Ishikawa (cell line): ENCODE measurements at regions not wholly inside any gene's neighbourhood (a gene's known extent, or its start where the extent isn't known, plus 50 kb on each side); places are given as distances from the start of the nearest gene placed in this dataset.

Experiments used
- CEBPB ChIP-seq: IDR thresholded peaks from 2 replicates; pipeline ENCODE4 v1.6.1; 2012
- CREB1 ChIP-seq: IDR thresholded peaks from 2 replicates; pipeline ENCODE4 v1.6.1; 2012; ENCODE audit warnings: low read depth
- EGR1 ChIP-seq: IDR thresholded peaks from 2 replicates; pipeline ENCODE4 v1.6.1; 2012
- EP300 ChIP-seq: IDR thresholded peaks from 2 replicates; pipeline ENCODE4 v1.6.1; 2012; ENCODE audit warnings: borderline replicate concordance
- FOXM1 ChIP-seq: IDR thresholded peaks from 2 replicates; pipeline ENCODE4 v1.6.1; 2012; ENCODE audit warnings: low read depth, borderline replicate concordance
- MAX ChIP-seq: IDR thresholded peaks from 2 replicates; pipeline ENCODE4 v1.6.1; 2012
- NFIC ChIP-seq: IDR thresholded peaks from 2 replicates; pipeline ENCODE4 v1.6.1; 2012
- RAD21 ChIP-seq: IDR thresholded peaks from 2 replicates; pipeline ENCODE4 v1.6.1; 2012; ENCODE audit warnings: low read depth
- REST ChIP-seq: IDR thresholded peaks from 2 replicates; pipeline ENCODE4 v1.6.1; 2012; ENCODE audit warnings: low read depth, mild to moderate bottlenecking
- TAF1 ChIP-seq: IDR thresholded peaks from 2 replicates; pipeline ENCODE4 v1.6.1; 2012; ENCODE audit warnings: low read depth, mild to moderate bottlenecking
- TCF12 ChIP-seq: IDR thresholded peaks from 2 replicates; pipeline ENCODE4 v1.6.1; 2012; ENCODE audit warnings: low read depth
- TEAD4 ChIP-seq: IDR thresholded peaks from 2 replicates; pipeline ENCODE4 v1.6.1; 2012
- USF1 ChIP-seq: IDR thresholded peaks from 2 replicates; pipeline ENCODE4 v1.6.1; 2012
- YY1 ChIP-seq: IDR thresholded peaks from 2 replicates; pipeline ENCODE4 v1.6.1; 2012; ENCODE audit warnings: low read depth
- ZBTB7A ChIP-seq: IDR thresholded peaks from 2 replicates; pipeline ENCODE4 v1.6.1; 2012; ENCODE audit warnings: low read depth

- no peak for TF ChIP-seq TEAD4
- no peak for TF ChIP-seq TCF12
- no peak for TF ChIP-seq TAF1
- TF ChIP-seq YY1: no peak
- TF ChIP-seq NFIC: no peak
- no peak for TF ChIP-seq RAD21
- TF ChIP-seq EGR1: no peak
- no peak for TF ChIP-seq ZBTB7A
- no peak for TF ChIP-seq REST
- TF ChIP-seq CEBPB: no peak
- TF ChIP-seq FOXM1: no peak
- TF ChIP-seq CREB1: no peak
- no peak for TF ChIP-seq EP300
- TF ChIP-seq MAX: no peak
- no peak for TF ChIP-seq USF1
These were observed 530.8 kb upstream of the BCHE start for GRCh38 chr3:166367947-166368533.

GRCh38 chr3:166362698-166363097 is 525.5 kb upstream of the BCHE start:
- TF ChIP-seq TEAD4 (no peak), REST (no peak), EP300 (no peak), EGR1 (no peak), RAD21 (no peak), CREB1 (no peak), TCF12 (no peak), YY1 (no peak), MAX (no peak), NFIC (no peak), TAF1 (no peak), USF1 (no peak), CEBPB (no peak), ZBTB7A (no peak), FOXM1 (no peak)

- no peak for TF ChIP-seq USF1
- no peak for TF ChIP-seq EP300
- no peak for TF ChIP-seq TEAD4
- no peak for TF ChIP-seq EGR1
- TF ChIP-seq FOXM1: no peak
- no peak for TF ChIP-seq YY1
- TF ChIP-seq MAX: no peak
- TF ChIP-seq REST: no peak
- TF ChIP-seq TCF12: no peak
- TF ChIP-seq ZBTB7A: no peak
- TF ChIP-seq NFIC: no peak
- no peak for TF ChIP-seq CEBPB
- TF ChIP-seq CREB1: no peak
- TF ChIP-seq RAD21: no peak
- no peak for TF ChIP-seq TAF1
These were observed 523.5 kb upstream of the BCHE start for GRCh38 chr3:166360720-166361119.

- TF ChIP-seq EP300: no peak
- no peak for TF ChIP-seq USF1
- TF ChIP-seq NFIC: no peak
These were observed 514.2 kb upstream of the BCHE start for GRCh38 chr3:166351461-166351860.
